ENCODE measurements at regions not wholly inside any gene's neighbourhood (a gene's known extent, or its start where the extent isn't known, plus 50 kb on each side); places are given as distances from the start of the nearest gene placed in this dataset.

DNA sequence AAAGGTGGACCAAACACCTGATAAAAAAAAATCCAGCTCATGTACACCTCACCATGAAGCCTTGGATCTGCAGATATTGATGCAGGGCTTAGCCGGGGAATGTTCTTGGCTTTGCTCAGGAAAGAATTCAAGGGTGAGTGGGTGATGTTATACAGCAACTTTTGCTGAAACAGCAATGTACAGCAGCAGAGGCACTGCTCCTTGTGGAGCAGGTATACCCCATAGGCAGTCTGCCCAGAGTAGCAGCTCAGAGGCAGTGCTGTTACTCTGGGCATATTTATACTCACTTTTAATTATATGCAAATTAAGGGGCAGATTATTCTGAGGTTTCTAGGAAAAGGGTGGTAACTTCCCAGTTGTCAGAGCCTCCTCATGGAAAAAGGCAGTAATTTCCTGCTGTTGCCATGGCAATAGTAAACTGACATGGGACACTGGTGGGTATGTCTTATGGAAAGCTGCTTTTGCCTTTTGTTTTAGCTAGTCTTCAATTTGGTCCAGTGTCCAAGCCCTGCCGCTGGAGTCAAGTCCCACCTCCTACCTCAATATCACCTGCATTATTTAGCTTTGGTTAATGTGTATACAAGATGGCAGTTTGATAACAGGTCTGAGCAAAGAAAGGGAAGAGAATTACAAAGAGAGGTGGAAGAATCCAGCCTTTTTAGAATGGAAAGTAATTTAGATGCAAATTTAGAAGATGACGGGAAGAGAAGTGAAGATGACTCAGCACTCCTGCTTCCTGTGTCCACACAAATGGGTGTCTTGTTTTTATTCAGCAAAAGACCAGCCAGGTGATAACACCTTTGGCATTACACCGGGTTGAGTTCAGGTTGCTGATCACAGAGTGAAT is 110.1 kb upstream of the JAG1 start:
- Histone ChIP-seq H3K18ac (ENCODE audit: extremely low read depth, low read length) (peak overlapping the region; percentile 48; the same call in 1 of the 2 replicates), H3K14ac (ENCODE audit: insufficient read length) (no peak overlapping the region), H2BK120ac (replicated peaks; ENCODE audit: low read depth, low read length) (peak overlapping the region; percentile 96), H3K27ac (ENCODE audit: low read depth, low read length) (peak overlapping the region; percentile 13; the same call in 1 of the 2 replicates), H3K4ac (replicated peaks; ENCODE audit: insufficient read length, low read depth, low read length) (peak overlapping the region; percentile 73), H3K4me2 (ENCODE audit: insufficient read depth in 1 of 2, low read depth in 2 of 2, low read length in 2 of 2) (peak overlapping the region; percentile 31 to 44; a peak in 3 of 4 replicates), H3K23me2 (ENCODE audit: low read depth, low read length) (no peaks in the 10 kb centered on the region; the same call in 1 of the 2 replicates), H2BK12ac (ENCODE audit: low read depth, low read length) (peak overlapping the region; percentile 100), H3K79me1 (ENCODE audit: low read depth, low read length) (no peaks in the 10 kb centered on the region), H3K27me3 (replicated peaks in 1 of 4; ENCODE audit: control insufficient read depth in 3 of 4, extremely low read depth in 1 of 4, insufficient read depth in 3 of 4, low read length in 3 of 4) (no peaks in the 10 kb centered on the region), H2AFZ (ENCODE audit: low read length) (no peak overlapping the region), H4K20me1 (replicated peaks in 1 of 2; ENCODE audit: control insufficient read depth in 1 of 2, insufficient read depth in 2 of 2, low read length in 2 of 2) (no peaks in the 10 kb centered on the region), H3K56ac (replicated peaks; ENCODE audit: insufficient read length, low read depth, low read length) (no peak overlapping the region), H3K36me3 (ENCODE audit: control insufficient read depth in 2 of 4, insufficient read depth in 4 of 4, low read length in 3 of 4) (no peaks in the 10 kb centered on the region), H4K91ac (replicated peaks; ENCODE audit: insufficient read length, low read length) (peak overlapping the region; percentile 99), H2BK20ac (ENCODE audit: low read length) (peak overlapping the region; percentile 97; the same call in 1 of the 2 replicates), H3K79me2 (ENCODE audit: control insufficient read depth in 1 of 2, insufficient read depth in 2 of 2, low read length in 2 of 2) (no peaks in the 10 kb centered on the region), H3K23ac (ENCODE audit: insufficient read length) (no peak overlapping the region), H4K8ac (ENCODE audit: extremely low read depth, insufficient read depth, low read length) (no peak overlapping the region), H4K5ac (ENCODE audit: insufficient read length, low read depth, low read length) (peak overlapping the region; percentile 2), H3K4me3 (ENCODE audit: extremely low read depth in 1 of 4, insufficient read depth in 2 of 4, low read depth in 3 of 4, low read length in 4 of 4) (no peak overlapping the region), H3K4me1 (replicated peaks in 1 of 4; ENCODE audit: control insufficient read depth in 3 of 4, insufficient read depth in 4 of 4, low read length in 3 of 4) (peaks cover 5 to 15% (median 12%) of the 10 kb centered on the region in 4 experiments; a peak in 5 of 7 replicates), H3K9ac (replicated peaks in 1 of 4; ENCODE audit: extremely low read depth in 1 of 4, low read depth in 3 of 4, low read length in 3 of 4) (no peak overlapping the region), H3K9me3 (ENCODE audit: insufficient read depth in 2 of 2, low read depth in 1 of 2, low read length in 1 of 2) (no peaks in the 10 kb centered on the region), H2BK15ac (ENCODE audit: low read length) (no peak overlapping the region; the same call in 1 of the 2 replicates), H2AK5ac (ENCODE audit: low read depth, low read length) (peak overlapping the region; percentile 98; the same call in 1 of the 2 replicates), H2BK5ac (ENCODE audit: low read depth, low read length) (peak overlapping the region; percentile 93)
- DNase-seq (ENCODE audit: low read depth in 1 of 2, low spot score in 2 of 2), result no peak
- WGBS, 2 experiments (ENCODE audit: extremely low coverage in 1 of 2, insufficient coverage in 1 of 2, insufficient read length in 1 of 2, insufficient replicate concordance in 2 of 2, low coverage in 1 of 2, low lambda C conversion rate in 2 of 2, missing lambda C conversion rate in 1 of 2), result 56% methylated on average over 4 of the region's 4 CpGs; no CpG with 5 or more reads in 1 of the 2 experiments
- POLR2A ChIA-PET (ENCODE audit: partially characterized antibody), result interaction anchor here (1.0 kb wide), 1 partner anchor 10 kb away, joined by 5 read pairs; no protein-coding TSS in a partner anchor
- FAIRE-seq, result no peak
- TF ChIP-seq JUND (IDR thresholded peaks at IDR 0.05; ENCODE audit: low read length) (peak; percentile 57; the same call in 1 of the 2 replicates), MAFK (IDR thresholded peaks at IDR 0.05; ENCODE audit: low read depth, low read length) (peak; percentile 84), BACH1 (IDR thresholded peaks at IDR 0.05; ENCODE audit: low read length) (peak; percentile 94), NRF1 (IDR thresholded peaks at IDR 0.05; ENCODE audit: low read depth, low read length) (no peak), SIRT6 (IDR thresholded peaks at IDR 0.05; ENCODE audit: low read length) (no peak), EP300 (IDR thresholded peaks at IDR 0.05; ENCODE audit: borderline replicate concordance in 1 of 2, low read depth in 2 of 2, low read length in 2 of 2) (no peak)
- CTCF ChIA-PET (ENCODE audit: partially characterized antibody), result interaction anchor here (0.7 to 1.5 kb wide), 5 partner anchors 11 to 222 kb away, joined by 3 to 4 read pairs (median 3); no protein-coding TSS in a partner anchor

Measured in H1 (cell line).